Left lung (tissue), 4 donors: ENCODE measurements at regions not wholly inside any gene's neighbourhood (a gene's known extent, or its start where the extent isn't known, plus 50 kb on each side); places are given as distances from the start of the nearest gene placed in this dataset.

ENCODE experiments used
- ATAC-seq: fragments of 200-7000 bp; cut with Tn5 transposase; one replicate; pipeline ENCODE4 v1.9.1; 2020; ENCODE audit warnings: moderate library complexity
- DNase-seq, 4 donors: peaks; one replicate each; pipeline ENCODE4 v3.0.0-alpha.2; 2013 to 2020
- H3K27ac ChIP-seq, 2 donors: fragments of 200-600 bp; sonication (generic) in 1 of 2; one replicate each; pipeline versions ENCODE4 v1.5.0 to v1.8.0; 2020 to 2021
- H3K27me3 ChIP-seq, 2 donors: fragments of 200-600 bp; sonication (generic) in 1 of 2; one replicate each; pipeline versions ENCODE4 v1.5.0 to v1.8.0; 2020 to 2021
- H3K36me3 ChIP-seq, 2 donors: fragments of 200-600 bp; sonication (generic) in 1 of 2; one replicate each; pipeline versions ENCODE4 v1.5.0 to v1.8.0; 2020 to 2021
- H3K4me1 ChIP-seq, 2 donors: fragments of 200-600 bp; one replicate each; pipeline ENCODE4 v1.8.0; 2021
- H3K4me3 ChIP-seq, 2 donors: fragments of 200-600 bp; sonication (generic) in 1 of 2; one replicate each; pipeline versions ENCODE4 v1.5.0 to v1.8.0; 2020 to 2021; ENCODE audit warnings: mild to moderate bottlenecking in 1 of 2
- H3K9me3 ChIP-seq, 2 donors: fragments of 200-600 bp; sonication (generic) in 1 of 2; one replicate each; pipeline versions ENCODE4 v1.5.0 to v1.8.0; 2020 to 2021
- CTCF ChIP-seq, 2 donors: fragments of 200-600 bp; sonication (generic) in 1 of 2; IDR thresholded peaks; one replicate each; pipeline versions ENCODE4 v1.5.0 to v1.8.0; 2021; ENCODE audit warnings: antibody characterized with exemption in 2 of 2
- intact Hi-C, 2 donors: fragments of 100-400 bp; cut with DNase I; formaldehyde crosslinking; loops; one replicate each; pipeline versions ENCODE4 v1.11.2 to v1.14.2; 2022
- donor health status: DM: no; HTN: yes; CAD: no.
- donor health status: DM: no; HTN: no; CAD: no.

DNA sequence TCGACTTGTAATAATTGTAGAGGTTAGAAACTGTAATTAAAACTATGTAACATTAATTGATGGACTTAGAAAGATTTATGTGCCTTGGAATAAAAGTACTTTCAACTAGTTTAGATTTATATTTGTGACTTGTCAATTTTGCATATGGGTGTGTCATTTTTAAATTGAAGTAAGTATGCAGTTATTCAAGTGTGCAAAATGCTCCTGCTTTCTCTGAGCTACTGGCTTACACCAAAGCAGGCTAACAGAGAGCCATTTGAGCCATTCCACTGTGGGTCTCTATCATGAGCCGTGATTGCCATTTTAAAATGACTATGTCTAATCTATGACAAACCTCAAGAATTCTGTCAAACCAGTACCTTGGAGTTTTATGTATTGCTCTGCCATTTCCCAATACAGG is 345.0 kb upstream of the MDFIC2 start:
- DNase-seq (no peak), ATAC-seq (no peak)
- H3K9me3 ChIP-seq: peaks cover 0 to 2% of the 10 kb centered on the region in 2 donors
- no peaks in the 10 kb centered on the region for H3K4me1 ChIP-seq
- H3K27me3 ChIP-seq: peaks cover 0 to 12% of the 10 kb centered on the region in 2 donors
- H3K36me3 ChIP-seq: no peaks in the 10 kb centered on the region
- intact Hi-C loops: no loop called here
- no peak overlapping the region for H3K4me3 ChIP-seq
- no peak for TF ChIP-seq CTCF (IDR thresholded peaks at IDR 0.05)
- H3K27ac ChIP-seq: no peak overlapping the region

- no peak for ATAC-seq
- no peak for TF ChIP-seq CTCF (IDR thresholded peaks at IDR 0.05)
- H3K36me3 ChIP-seq: no peaks in the 10 kb centered on the region
- peaks cover 0 to 3% of the 10 kb centered on the region in 2 donors for H3K9me3 ChIP-seq
- DNase-seq: no peak
- no peak overlapping the region for H3K27ac ChIP-seq
- no peaks in the 10 kb centered on the region for H3K4me1 ChIP-seq
- intact Hi-C loops: no loop called here
- no peaks in the 10 kb centered on the region for H3K27me3 ChIP-seq
- H3K4me3 ChIP-seq: no peak overlapping the region
Observed at GRCh38 chr3:70647823-70648222, 335.4 kb upstream of the MDFIC2 start.

DNA sequence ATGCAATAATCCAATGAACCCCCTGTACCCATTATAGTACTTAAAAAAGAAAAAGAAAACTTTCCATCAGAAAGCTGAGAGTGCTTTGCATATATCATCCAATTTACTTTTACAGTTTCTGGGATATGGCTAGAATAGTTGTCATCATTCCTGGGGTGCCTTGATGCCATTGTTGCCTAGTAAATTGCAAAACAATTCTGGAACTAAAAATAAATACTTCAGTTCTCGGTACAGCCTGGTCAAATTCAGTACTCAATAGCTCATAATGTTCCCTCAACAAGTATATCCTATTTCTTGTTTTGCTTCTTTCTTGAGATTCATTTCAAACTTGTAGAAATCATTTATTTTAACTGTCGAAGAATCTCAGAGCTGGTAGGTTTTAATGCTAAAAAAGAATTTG is 334.7 kb upstream of the MDFIC2 start:
- no peaks in the 10 kb centered on the region for H3K36me3 ChIP-seq
- no peak overlapping the region for H3K27ac ChIP-seq
- no peaks in the 10 kb centered on the region for H3K27me3 ChIP-seq
- no peak for ATAC-seq
- intact Hi-C loops: no loop called here
- peaks cover 0 to 3% of the 10 kb centered on the region in 2 donors for H3K9me3 ChIP-seq
- TF ChIP-seq CTCF (IDR thresholded peaks at IDR 0.05): no peak
- no peak for DNase-seq
- no peaks in the 10 kb centered on the region for H3K4me1 ChIP-seq
- no peak overlapping the region for H3K4me3 ChIP-seq

DNA sequence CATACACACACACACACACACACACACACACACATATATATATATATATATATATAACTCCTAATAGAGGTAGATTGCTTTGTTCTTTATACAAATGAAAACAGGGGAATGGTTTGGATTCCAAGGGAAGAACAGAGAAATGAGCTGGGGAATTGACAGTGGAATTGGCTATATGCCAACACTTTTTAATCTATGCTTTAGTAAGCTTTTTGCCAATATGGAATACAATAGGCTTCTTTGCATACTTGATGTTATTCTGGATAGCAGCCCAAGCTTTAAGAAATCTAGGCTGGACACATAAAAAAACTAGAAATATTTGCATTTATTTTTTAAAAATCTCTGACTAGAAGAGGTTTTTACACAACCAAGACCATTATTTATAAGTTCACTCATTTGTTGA is 334.2 kb upstream of the MDFIC2 start:
- no peak for TF ChIP-seq CTCF (IDR thresholded peaks at IDR 0.05)
- intact Hi-C loops: no loop called here
- no peaks in the 10 kb centered on the region for H3K36me3 ChIP-seq
- no peak for ATAC-seq
- peaks cover 0 to 3% of the 10 kb centered on the region in 2 donors for H3K9me3 ChIP-seq
- no peaks in the 10 kb centered on the region for H3K27me3 ChIP-seq
- H3K4me3 ChIP-seq: no peak overlapping the region
- H3K27ac ChIP-seq: no peak overlapping the region
- no peak for DNase-seq
- H3K4me1 ChIP-seq: no peaks in the 10 kb centered on the region

GRCh38 chr3:70640481-70640880 is 328.0 kb upstream of the MDFIC2 start:
- Histone ChIP-seq H3K4me1 (no peaks in the 10 kb centered on the region), H3K27ac (no peak overlapping the region), H3K9me3 (peaks cover 0 to 3% of the 10 kb centered on the region in 2 donors), H3K27me3 (no peaks in the 10 kb centered on the region), H3K36me3 (no peaks in the 10 kb centered on the region), H3K4me3 (no peak overlapping the region)
- DNase-seq: peak in 2 of 4 donors; percentile 13 to 17
- no peak for TF ChIP-seq CTCF (IDR thresholded peaks at IDR 0.05)
- intact Hi-C loops: no loop called here
- ATAC-seq: no peak
